Sciatic nerve (tissue), 2 donors: ENCODE measurements at regions not wholly inside any gene's neighbourhood (a gene's known extent, or its start where the extent isn't known, plus 50 kb on each side); places are given as distances from the start of the nearest gene placed in this dataset.
A peak's percentile ranks its signal among the peaks of the same experiment; 100 is the strongest.
"Not testable (repeated sequence)": the region's sequence is repeated elsewhere in the genome, so short reads cannot be mapped to it uniquely, and the experiment has no call there.

Source experiments
- ATAC-seq: fragments of 200-7000 bp; cut with Tn5 transposase; one replicate; pipeline ENCODE4 v1.9.1; 2020; ENCODE audit warnings: mild to moderate bottlenecking, moderate library complexity
- DNase-seq: peaks from one replicate; pipeline ENCODE4 v3.0.0-alpha.2; 2020; ENCODE audit warnings: low spot score
- intact Hi-C: fragments of 100-400 bp; cut with DNase I; formaldehyde crosslinking; loops from one replicate; pipeline ENCODE4 v1.14.2; 2022
- donor health status: DM: no; HTN: no; CAD: no.
- donor health status: DM: no; HTN: no; CAD: no.

DNA sequence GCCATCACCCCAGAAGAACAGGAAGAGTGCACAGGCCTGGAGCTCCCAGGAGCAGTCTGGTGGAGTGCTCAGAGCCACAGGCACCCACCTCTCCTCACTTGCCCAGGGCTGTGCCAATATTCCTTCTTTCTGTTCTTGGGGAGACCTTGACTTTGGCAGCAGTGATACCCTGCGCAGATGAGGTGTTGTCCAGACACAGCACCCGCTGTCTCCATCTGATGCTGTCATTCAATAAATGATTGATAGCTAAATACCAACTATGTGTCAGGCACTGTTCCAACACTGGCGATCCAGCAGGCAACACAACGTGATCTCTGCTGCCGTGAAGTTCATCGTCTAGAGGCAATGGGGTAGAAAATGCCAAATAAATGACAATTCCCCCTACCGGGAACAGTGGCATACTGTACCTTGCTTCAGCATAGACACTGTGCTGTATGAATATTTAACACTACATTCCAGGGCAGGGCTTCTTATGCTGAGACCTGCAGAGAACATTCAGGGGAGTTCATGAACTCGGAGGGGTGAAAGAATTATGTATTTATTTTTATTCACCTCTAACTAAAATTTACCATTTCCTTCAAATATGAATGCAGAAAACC, 320.5 kb upstream of the NCKAP5 start:
- ATAC-seq = no peak
- intact Hi-C loops = no loop called here

DNA sequence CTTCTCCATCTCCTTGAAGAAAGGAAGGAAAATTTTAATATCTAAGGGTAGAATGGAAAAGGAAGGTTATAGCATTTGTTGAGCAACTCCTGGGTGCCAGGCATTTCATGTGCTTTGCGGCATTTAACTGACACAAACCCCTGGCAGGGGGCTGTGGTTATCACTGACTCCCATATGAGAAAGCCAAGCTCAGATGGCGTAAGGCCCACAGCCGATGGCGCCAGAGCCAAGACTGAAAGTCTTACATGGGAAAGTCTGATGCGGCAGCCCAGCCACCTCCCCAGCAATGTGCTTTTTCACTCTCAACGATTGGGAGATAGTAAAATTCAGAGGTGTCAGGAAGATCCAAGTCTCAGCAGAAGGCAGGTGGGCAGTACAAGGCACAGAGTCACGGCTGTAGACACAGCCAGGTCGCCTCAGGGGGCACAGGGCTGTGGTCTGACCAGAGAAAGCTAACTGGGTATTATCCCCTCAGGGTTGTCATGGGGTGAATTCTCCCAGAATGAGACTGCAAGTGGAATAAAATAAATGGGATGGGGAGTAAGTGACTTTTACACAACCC, 324.2 kb upstream of the NCKAP5 start:
- ATAC-seq (no peak), DNase-seq (no peak)
- intact Hi-C loops = no loop called here

More for the DNA sequence above, 320.5 kb upstream of the NCKAP5 start:
- no peak for DNase-seq

DNA sequence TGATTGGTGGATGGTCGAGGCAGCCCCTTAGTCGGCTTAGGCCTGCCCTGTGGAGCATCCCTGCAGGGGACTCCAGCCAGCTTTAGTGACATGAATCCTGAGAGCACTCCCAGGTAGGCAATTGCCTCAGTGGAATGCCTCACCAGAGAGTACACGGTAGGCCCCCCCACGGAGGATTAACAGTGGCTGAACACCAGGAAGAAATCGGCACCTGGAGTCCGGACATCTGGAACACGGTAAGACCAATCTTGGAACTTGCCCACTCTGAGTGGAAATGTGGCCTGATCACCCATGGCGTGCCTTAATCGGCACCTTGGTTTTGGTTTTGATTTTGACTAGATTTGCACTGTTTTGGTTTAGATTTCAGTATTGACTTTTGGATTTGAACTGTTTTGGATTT, 326.2 kb upstream of the NCKAP5 start:
- DNase-seq = no peak
- ATAC-seq = no peak
- intact Hi-C loops = no loop called here

DNA sequence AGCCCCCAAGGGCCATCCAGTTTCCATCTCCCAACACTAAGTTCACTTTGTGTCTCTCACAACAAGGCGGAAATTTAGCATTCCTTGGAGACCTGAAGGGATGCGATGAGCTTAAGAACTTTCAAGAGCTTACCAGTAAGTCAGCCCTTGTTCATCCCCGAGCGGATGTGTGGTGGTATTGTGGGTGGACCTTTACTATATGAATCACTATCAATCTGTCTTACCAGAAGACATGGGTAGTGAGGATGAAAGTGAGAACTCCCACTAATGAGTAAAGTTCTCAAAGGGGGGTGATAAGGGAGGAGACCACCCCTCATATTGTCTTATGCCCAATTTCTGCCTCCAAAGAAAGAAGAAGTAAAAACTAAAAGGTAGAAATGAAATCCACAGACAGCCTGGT, 329.6 kb upstream of the NCKAP5 start:
- DNase-seq, ATAC-seq, intact Hi-C loops: not testable (repeated sequence)

DNA sequence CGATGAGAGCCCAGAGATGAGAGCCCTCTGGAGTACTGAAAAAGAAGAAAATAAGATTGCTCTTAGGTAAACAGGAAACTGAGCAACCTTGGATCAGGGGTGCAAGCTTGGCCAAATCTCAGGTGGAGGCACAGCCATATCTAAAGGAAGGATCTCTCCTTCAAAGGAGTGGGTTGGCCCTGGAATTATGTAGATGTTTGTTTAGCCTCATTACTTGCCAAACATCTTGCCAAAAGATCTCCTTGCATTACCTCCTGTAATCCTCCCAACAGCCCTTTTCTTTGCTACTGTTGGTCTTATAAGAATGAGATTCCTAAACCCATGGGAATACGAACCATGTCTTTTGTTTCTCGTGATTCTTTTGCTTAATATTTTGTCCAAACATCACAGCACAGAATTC, 332.6 kb upstream of the NCKAP5 start:
- intact Hi-C loops = no loop called here
- DNase-seq = no peak
- ATAC-seq = no peak

DNA sequence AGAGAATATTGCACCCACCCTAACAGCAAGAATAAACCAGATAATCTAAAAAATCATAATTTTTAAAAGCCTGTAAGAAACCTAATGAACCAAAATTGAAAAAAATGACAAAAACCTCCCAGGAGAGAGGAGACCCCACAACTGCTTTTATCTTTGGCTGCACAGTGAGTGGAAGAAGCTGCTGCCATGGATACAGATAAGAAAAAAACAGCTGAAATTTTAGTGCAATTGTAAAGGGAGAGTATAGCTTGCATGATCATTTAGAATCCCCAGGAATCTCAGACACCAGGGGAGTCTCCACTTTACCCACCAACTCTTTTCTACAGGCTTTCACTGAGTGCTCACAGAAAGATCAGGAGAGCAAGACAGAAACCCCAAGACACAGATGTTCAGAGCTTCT, 338.1 kb upstream of the NCKAP5 start:
- ATAC-seq = no peak
- intact Hi-C loops = no loop called here
- DNase-seq = no peak

DNA sequence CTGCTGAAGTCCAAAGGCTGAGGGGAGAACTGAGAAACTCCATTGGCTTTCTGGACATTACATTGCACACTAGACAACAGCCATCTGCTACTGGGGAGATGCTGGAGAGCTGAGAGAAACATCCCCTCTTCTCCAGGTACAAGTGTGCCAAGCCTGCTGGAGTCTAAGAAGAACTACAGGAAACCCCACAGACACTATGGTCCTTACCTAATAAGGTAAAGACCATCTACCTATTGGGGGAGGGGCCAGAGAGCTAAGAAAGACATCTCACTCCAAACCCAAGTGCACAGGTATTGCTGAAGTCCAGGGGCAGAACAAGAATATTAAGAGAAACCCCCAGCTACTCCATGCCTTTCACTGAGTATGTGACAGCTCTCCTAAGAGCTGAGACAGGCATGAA, 338.7 kb upstream of the NCKAP5 start:
- ATAC-seq (no peak), DNase-seq (no peak)
- intact Hi-C loops = no loop called here

DNA sequence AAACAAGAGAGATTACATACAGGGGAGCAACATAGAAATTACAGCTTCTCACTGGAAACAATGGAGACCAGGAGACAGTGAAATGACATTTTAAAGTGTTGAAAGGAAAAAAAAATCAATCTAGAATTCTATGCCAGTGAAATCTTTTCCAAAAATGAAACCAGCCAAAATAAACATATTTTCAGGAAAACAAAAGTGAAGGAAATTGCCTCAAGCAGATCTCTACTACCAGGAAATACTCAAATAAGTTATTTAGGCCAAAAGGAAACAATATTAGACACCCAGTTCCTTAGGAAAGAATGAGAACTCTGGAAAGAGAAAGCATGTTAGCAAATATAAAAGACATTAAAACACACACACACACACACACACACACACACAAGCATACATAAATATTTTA, 339.9 kb upstream of the NCKAP5 start:
- no peak for ATAC-seq
- intact Hi-C loops = no loop called here
- DNase-seq = no peak

DNA sequence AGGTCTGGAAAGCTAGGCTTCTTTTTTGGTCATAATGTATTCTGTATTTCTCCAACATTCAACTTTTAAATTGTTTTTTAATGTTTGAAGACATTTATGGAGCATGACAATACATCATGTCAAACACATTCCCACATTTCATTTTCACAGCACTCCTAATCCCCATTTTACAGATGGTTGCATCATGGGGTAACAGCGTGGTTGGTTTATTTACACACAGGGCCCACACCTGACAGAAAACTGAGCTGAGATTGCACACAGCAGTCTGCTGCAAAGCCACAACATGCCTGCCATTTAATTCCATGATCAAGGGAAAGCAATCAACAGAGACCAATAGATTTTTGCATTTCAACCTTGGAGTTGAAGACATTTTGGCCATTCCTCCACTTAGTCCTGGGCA, 335.7 kb upstream of the MGAT5 start:
- intact Hi-C loops = loop anchor here (5.0 kb wide), 1 partner anchor 1149 kb away; no protein-coding TSS in a partner anchor
- no peak for DNase-seq
- ATAC-seq = no peak

DNA sequence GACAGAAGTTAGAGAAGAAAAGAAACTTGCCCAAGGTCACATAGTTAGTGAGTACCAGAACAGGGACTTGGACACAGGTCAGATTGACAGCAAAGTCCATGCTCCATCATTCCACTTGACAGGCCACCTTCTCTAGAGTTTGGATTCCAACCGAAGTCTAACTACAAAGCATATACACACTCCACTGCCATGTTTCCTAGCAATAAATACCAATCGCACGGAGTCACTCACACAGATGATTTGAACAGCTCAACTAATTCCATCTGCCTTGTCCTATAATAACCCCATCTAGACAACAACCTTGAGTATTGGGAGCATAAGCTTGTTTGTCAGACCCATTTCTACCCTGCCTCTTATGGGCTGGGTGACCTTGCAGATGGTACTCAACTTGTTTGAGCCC, 334.6 kb upstream of the MGAT5 start:
- intact Hi-C loops = loop anchor here (5.0 kb wide), 1 partner anchor 1148 kb away; no protein-coding TSS in a partner anchor
- ATAC-seq = no peak
- no peak for DNase-seq

DNA sequence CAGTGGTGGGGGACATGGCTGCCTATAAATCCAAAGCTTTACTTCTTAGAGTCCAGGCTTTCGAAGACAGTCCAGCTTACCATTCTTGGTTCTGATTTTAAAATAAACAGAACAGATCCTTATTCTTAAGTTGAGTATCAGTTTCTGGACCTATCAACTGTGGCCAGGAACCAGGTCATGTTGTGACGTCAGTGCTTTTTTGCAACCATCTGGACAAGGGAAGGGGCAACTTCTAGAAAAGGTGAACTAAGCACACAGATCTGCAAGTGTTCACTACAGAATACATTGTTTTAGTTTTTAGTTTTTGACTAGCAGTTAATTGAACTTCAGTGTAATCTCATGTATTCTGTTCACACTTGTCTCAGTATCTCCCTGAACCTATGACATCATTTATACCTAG, 326.0 kb upstream of the MGAT5 start:
- intact Hi-C loops = no loop called here
- DNase-seq = no peak
- no peak for ATAC-seq

DNA sequence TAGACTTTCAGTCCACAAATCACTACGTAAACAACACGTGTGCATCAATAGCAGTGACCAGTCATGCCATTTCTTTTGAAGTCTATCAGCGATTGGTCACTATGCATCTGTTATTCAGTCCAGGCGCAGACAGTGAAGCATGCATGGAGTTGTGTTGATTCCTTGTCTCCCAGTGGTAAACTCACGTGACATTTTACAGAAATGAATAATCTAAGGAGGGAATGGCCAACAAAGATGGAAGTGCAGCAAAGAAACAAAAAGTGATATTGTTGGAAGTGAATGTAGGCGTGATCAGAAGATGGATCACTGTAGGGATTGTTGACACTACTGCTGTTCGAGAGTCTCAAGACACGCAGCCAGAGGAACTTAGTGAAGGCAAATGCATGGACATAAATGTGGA, 317.8 kb upstream of the MGAT5 start:
- no peak for ATAC-seq
- no peak for DNase-seq
- intact Hi-C loops = no loop called here

DNA sequence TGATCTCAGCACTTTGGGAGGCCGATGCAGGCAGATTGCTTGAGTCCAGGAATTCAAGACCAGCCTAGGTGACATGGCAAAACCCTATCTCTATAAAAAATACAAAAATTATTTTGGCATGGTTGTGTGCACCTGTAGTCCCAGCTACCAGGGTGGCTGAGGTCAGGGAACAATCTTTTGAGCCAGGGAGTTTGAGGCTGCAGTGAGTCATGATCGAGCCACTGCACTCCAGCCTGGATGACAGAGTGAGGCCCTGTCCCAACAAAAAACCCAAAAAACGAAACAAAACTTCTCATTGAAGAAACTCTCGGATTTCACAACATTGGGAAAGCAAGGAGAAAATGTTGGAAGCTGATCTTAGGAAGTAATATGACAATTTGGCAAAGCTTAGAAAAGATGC, 317.3 kb upstream of the MGAT5 start:
- peak; percentile 87 for ATAC-seq
- intact Hi-C loops = no loop called here

DNA sequence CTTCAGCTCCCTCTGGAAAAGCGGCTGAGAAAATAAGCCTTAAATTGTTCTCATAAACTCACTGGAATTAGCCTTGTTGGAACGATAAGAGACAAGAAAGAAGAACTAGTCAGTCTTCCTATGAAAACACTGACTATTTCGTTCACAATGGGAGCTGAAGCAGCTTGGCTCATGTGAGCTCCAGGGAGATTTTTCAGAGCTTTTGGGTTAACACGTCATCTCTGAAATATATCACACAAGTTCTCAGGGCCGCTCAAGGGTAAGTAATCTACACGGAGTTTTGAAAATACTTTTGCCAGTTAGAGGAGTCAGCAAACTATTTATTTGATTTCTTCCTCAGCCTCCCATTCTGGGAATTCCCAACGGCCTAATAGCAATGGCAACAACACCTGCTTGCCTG, 316.2 kb upstream of the MGAT5 start:
- no peak for DNase-seq
- peak; percentile 65 for ATAC-seq
- intact Hi-C loops = no loop called here

More for the DNA sequence above, 317.3 kb upstream of the MGAT5 start:
- DNase-seq = no peak

DNA sequence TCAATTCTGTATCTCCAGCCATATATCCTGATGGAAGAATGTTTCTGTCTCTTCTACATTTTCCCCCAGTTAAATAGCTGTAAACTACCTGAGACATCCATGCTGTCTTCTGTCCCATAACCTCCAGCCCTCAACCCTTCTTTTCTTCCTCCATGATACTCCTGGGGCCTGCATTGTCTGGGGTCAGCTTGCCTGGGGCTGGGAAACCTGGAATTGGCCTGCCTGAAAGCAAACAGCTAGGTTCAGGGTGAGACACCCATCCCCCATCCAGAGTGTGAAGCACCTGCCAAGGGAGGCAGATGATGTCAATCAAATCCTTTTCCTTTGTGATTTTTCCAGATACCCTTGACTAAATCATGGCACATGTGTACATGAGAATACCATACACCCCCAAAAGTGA, 313.7 kb upstream of the MGAT5 start:
- DNase-seq (no peak), ATAC-seq (no peak)

DNA sequence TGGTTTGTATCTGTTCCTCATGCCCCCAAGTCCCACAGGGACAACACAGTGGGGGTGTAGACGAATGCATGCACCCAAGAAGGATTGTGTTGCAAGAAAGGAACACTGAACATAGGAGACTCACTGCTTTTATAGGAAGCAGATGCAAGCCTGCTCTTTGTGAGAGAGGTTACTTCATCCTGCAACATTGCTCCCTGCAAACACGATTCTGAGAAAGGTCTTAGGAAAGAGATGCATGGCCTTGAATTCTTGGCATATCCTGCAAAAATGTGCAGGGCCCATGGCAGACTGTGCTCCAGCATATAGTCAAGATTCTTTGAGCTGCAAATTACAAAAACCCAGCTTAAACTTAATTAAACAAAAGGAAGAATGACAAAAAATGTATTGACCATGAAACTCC, 312.2 kb upstream of the MGAT5 start:
- intact Hi-C loops = no loop called here
- DNase-seq = no peak
- no peak for ATAC-seq

More for the DNA sequence above, 313.7 kb upstream of the MGAT5 start:
- intact Hi-C loops = no loop called here

DNA sequence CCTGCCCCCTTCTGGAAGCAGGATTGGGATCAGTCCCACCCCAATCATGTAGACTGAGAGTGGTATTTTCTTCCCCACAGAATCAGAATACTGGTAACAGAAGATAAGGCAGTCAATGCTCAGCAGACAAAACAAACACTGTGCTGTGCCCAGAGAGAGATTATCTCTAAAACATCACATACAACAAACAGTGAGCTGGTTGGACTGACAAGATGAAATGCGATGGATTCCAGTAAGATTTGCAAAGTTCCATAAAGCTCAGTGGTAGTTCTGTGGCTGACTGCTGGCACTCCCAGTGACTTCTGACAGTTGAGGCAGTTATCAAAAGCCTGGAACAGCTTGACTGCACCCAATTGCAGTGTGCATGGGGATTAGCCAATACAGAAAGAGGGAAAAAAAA, 311.5 kb upstream of the MGAT5 start:
- ATAC-seq (no peak), DNase-seq (no peak)
- intact Hi-C loops = no loop called here

DNA sequence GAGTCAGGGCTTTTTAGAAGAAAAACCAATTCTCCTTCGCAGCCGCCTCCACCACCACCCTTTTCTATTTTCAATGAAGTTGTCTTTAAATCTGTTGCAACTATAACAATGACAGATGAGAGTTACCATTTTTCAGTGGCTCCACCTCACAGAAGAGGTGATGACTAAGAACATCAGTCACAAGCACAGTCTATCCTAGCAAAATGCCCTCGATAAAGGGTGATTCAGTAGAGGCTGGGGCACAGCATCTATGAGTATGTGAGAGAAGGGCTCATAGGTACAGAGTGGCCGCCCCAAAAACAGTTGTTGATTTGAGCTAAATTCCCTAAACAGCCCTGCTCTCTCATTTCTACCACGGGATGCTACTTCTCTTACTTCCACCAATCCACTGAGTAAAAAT, 310.8 kb upstream of the MGAT5 start:
- DNase-seq (no peak), ATAC-seq (no peak)
- intact Hi-C loops = no loop called here

DNA sequence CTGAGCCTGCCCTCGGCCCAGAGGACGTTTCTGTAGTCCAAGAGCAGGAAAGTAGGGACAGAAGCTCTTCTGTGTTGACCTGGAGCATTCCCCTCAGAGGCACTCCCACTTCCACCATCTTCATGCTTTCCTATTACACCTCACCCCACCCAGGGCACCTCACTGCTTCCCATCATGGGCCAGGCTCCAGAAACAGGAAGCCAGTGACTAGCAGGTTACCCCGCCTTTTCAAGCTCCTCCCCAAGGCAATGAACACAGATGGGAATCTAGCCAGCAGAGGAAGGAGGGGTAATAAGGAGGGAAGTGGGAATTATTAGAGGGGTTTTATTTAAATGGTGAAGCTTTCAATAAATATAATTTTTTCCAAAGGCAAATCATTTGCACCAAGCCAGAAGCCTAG, 308.8 kb upstream of the MGAT5 start:
- ATAC-seq (no peak), DNase-seq (no peak)
- intact Hi-C loops = no loop called here

DNA sequence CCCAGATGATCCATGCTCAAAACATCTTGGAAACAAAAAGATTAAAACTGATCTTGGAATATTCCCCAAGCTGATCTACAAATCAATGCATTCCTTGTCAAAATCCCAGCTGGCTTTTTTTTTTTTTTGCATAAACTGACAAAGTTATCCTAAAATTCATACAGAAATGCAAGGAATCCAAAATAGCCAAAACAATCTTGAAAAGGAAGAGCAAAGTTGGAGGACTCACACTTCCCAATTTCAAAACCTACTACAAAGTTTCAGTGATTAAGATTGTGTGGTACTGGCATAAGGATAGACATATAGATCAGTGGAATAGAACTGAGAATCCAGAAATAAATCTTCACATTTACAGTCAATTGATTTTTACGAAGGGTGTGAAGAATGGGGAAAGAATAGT, 306.8 kb upstream of the MGAT5 start:
- intact Hi-C loops = no loop called here
- no peak for ATAC-seq
- no peak for DNase-seq

DNA sequence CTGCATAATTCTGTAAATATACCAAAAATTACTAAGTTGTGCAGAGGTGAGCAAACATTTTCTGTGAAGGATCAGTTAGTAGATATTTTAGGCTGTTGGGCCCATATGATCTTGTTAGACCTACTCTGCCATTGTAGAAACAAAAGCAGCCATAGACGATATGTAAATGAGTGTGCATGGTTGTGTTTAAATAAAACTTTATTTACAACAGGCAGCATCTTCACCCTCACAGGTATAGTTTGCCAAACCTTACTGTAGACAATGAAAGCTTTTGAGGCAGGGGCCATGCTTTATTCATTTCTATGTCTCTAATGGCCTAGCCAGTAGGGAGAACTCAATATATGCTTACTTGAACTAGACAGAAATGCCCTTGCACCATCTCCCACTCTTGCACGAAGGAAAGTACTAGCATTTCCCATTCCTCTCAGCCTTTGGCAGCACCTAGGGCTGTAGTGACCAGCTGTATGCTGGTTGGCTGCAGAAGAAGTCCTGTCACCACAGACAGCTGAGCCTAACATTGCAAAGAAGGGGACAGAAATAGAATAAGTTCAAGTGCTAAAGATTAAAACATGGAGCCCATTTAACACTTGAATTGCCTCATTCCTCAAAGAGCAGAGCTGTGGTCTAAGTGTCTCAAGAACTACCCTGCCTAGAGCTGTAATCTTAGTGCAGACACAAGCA, 305.1 kb upstream of the MGAT5 start:
- DNase-seq (no peak), ATAC-seq (no peak)
- intact Hi-C loops = no loop called here
